GM12865 (cell line): ENCODE measurements at regions not wholly inside any gene's neighbourhood (a gene's known extent, or its start where the extent isn't known, plus 50 kb on each side); places are given as distances from the start of the nearest gene placed in this dataset.

Experiments
- DNase-seq: peaks from one replicate; pipeline ENCODE4 v3.0.0; 2010; ENCODE audit warnings: low read depth
- H3K4me3 ChIP-seq: 2 replicates; pipeline ENCODE4 v1.5.1; 2011; ENCODE audit warnings: mild to moderate bottlenecking, low read depth, low read length, control low read depth
- CTCF ChIP-seq: IDR thresholded peaks from 2 replicates; pipeline ENCODE4 v1.5.1; 2011; ENCODE audit warnings: low read length, control low read depth, low read depth, inconsistent platforms; ENCODE audit not compliant: insufficient read depth; ENCODE audit errors: missing control alignments

- no peak overlapping the region for H3K4me3 ChIP-seq
- no peak for TF ChIP-seq CTCF
- no peak for DNase-seq
Observed at GRCh38 chr16:51657848-51658247, 506.8 kb upstream of the SALL1 start.

- no peak for TF ChIP-seq CTCF
- no peak overlapping the region for H3K4me3 ChIP-seq
- DNase-seq, result no peak
Observed at GRCh38 chr16:51655249-51655648, 504.2 kb upstream of the SALL1 start.

- DNase-seq, result no peak
Observed at GRCh38 chr16:51651061-51651466, 500.0 kb upstream of the SALL1 start.

GRCh38 chr16:51649631-51650030, 498.6 kb upstream of the SALL1 start:
- no peak for TF ChIP-seq CTCF
- H3K4me3 ChIP-seq, result no peak overlapping the region
- no peak for DNase-seq

More at GRCh38 chr16:51651061-51651466, 500.0 kb upstream of the SALL1 start:
- no peak overlapping the region for H3K4me3 ChIP-seq
- TF ChIP-seq CTCF, result no peak

GRCh38 chr16:51648526-51648925, 497.5 kb upstream of the SALL1 start:
- no peak for DNase-seq
- no peak for TF ChIP-seq CTCF
- H3K4me3 ChIP-seq, result no peak overlapping the region

GRCh38 chr16:51641191-51641765, 490.2 kb upstream of the SALL1 start:
- no peak for DNase-seq
- no peak for TF ChIP-seq CTCF
- H3K4me3 ChIP-seq, result no peak overlapping the region

GRCh38 chr16:51640196-51640595, 489.1 kb upstream of the SALL1 start:
- TF ChIP-seq CTCF, result no peak
- H3K4me3 ChIP-seq, result no peak overlapping the region

More at GRCh38 chr16:51640196-51640595, 489.1 kb upstream of the SALL1 start:
- DNase-seq, result no peak
